K562 (cell line): ENCODE measurements at regions not wholly inside any gene's neighbourhood (a gene's known extent, or its start where the extent isn't known, plus 50 kb on each side); places are given as distances from the start of the nearest gene placed in this dataset.

Source experiments
- ATAC-seq: fragments of 200-7000 bp; cut with Tn5 transposase; 3 replicates; pipeline ENCODE4 v1.9.1; 2020; ENCODE audit warnings: moderate library complexity
- BruUV-seq: library from RNA; stranded (reverse); fragments of 400-500 nt; replicated peaks from 2 replicates; lab custom pipeline; 2021; lab: Mats Ljungman, UMichigan
- CTCF ChIA-PET: fragments of 300-600 bp; formaldehyde crosslinking; extraction: SDS; loops from one replicate; lab custom pipeline; 2021; ENCODE audit warnings: low intra/inter-chr PET ratio; lab: Yijun Ruan, JAX
- POLR2A ChIA-PET: fragments of 300-600, 350-650 bp; sonication (Branson Sonifier 250); formaldehyde crosslinking; extraction: SDS; loops from one replicate; lab custom pipeline; 2021; ENCODE audit warnings: antibody characterized with exemption, inconsistent platforms; lab: Yijun Ruan, JAX
- DNase-seq, 4 experiments: peaks; one replicate each; pipeline versions ENCODE4 v3.0.0 to v3.0.0-alpha.2; 2011 to 2018; ENCODE audit warnings: low spot score in 3 of 4, mixed read lengths in 3 of 4; ENCODE audit errors: extremely low read depth in 1 of 4
- FAIRE-seq: peaks from 2 replicates; lab custom pipeline; 2011; peaks lifted over from hg19 to GRCh38; lab: Jason Lieb, UNC
- H2AFZ ChIP-seq: 2 replicates; pipeline ENCODE4 v1.6.0; 2011; ENCODE audit warnings: low read depth, low read length, control low read depth, inconsistent platforms
- H3K27ac ChIP-seq: fragments of 200-600 bp; 3 replicates; pipeline ENCODE4 v1.8.0; 2011; ENCODE audit warnings: low read depth, mild to moderate bottlenecking, control low read depth, inconsistent platforms, low read length, moderate library complexity, mixed read lengths; ENCODE audit errors: extremely low read depth
- H3K27me3 ChIP-seq, 2 experiments: fragments of 300-600 bp in 1 of 2; 2 replicates in 1 of 2; 3 replicates in 1 of 2; pipeline versions ENCODE4 v1.6.0 to v1.8.0; 2011; ENCODE audit warnings: inconsistent platforms in 2 of 2, low read length in 2 of 2, mild to moderate bottlenecking in 1 of 2, mixed read lengths in 1 of 2, moderate library complexity in 1 of 2; ENCODE audit not compliant: control insufficient read depth in 2 of 2, insufficient read depth in 2 of 2
- H3K36me3 ChIP-seq: fragments of 300-600 bp; 3 replicates; pipeline ENCODE4 v1.8.0; 2011; ENCODE audit warnings: mild to moderate bottlenecking, low read length, inconsistent platforms; ENCODE audit not compliant: control insufficient read depth, insufficient read depth
- H3K4me1 ChIP-seq, 2 experiments: fragments of 200-600 bp in 1 of 2; replicated peaks in 1 of 2; 2 replicates in 1 of 2; 3 replicates in 1 of 2; pipeline versions ENCODE4 v1.5.1 to v1.8.0; 2011; ENCODE audit warnings: inconsistent platforms in 2 of 2, low read length in 2 of 2, mild to moderate bottlenecking in 1 of 2, mixed read lengths in 1 of 2, moderate library complexity in 1 of 2; ENCODE audit not compliant: control insufficient read depth in 2 of 2, insufficient read depth in 2 of 2
- H3K4me2 ChIP-seq: 2 replicates; pipeline ENCODE4 v1.6.1; 2011; ENCODE audit warnings: low read length, control low read depth, inconsistent platforms, mixed read lengths; ENCODE audit not compliant: insufficient read depth
- H3K4me3 ChIP-seq: fragments of 200-600 bp; sonication (generic), shearing (Covaris generic); 2 replicates; pipeline ENCODE4 v1.5.1; 2016; ENCODE audit warnings: control low read depth, inconsistent platforms
- H3K79me2 ChIP-seq: fragments of 200-600 bp; 3 replicates; pipeline ENCODE4 v1.8.0; 2011; ENCODE audit warnings: low read length, inconsistent platforms; ENCODE audit not compliant: control insufficient read depth, insufficient read depth
- H3K9ac ChIP-seq, 2 experiments: 2 replicates each; pipeline versions ENCODE4 v1.6.0 to v1.6.1; 2011; ENCODE audit warnings: low read depth in 2 of 2, low read length in 2 of 2, control low read depth in 1 of 2, inconsistent platforms in 1 of 2, mild to moderate bottlenecking in 1 of 2, mixed read lengths in 1 of 2; ENCODE audit not compliant: insufficient read depth in 1 of 2
- H3K9me1 ChIP-seq: one replicate; pipeline ENCODE4 v1.6.0; 2011; ENCODE audit warnings: inconsistent platforms, mild to moderate bottlenecking, low read length, moderate library complexity; ENCODE audit not compliant: control insufficient read depth, insufficient read depth
- H3K9me3 ChIP-seq: replicated peaks from 2 replicates; pipeline ENCODE4 v1.5.1; 2011; ENCODE audit warnings: low read depth, low read length, inconsistent platforms; ENCODE audit not compliant: control insufficient read depth, insufficient read depth
- H4K20me1 ChIP-seq: replicated peaks from 2 replicates; pipeline ENCODE4 v1.6.1; 2011; ENCODE audit warnings: low read length, inconsistent platforms, mixed read lengths; ENCODE audit not compliant: control insufficient read depth, insufficient read depth
- CBFB ChIP-seq: sonication (generic); formaldehyde crosslinking; IDR thresholded peaks from 2 replicates; pipeline ENCODE4 v1.4.0; 2020; ENCODE audit warnings: mild to moderate bottlenecking, missing genetic modification reagents
- EGR1 ChIP-seq: fragments of 450-650 bp; conservative IDR thresholded peaks from 2 replicates; pipeline ENCODE4 v1.6.1; 2017; ENCODE audit warnings: mild to moderate bottlenecking
- ELF4 ChIP-seq: fragments of 450-650 bp; formaldehyde crosslinking; IDR thresholded peaks from 2 replicates; pipeline ENCODE4 v1.4.0; 2022; ENCODE audit warnings: missing genetic modification characterization
- EP400 ChIP-seq: fragments of 450-650 bp; IDR thresholded peaks from 2 replicates; pipeline ENCODE4 v1.6.1; 2017; ENCODE audit warnings: antibody characterized with exemption, mild to moderate bottlenecking, moderate library complexity
- FOSL1 ChIP-seq: fragments of 200-800 bp; sonication (Bioruptor generic); conservative IDR thresholded peaks from 2 replicates; pipeline ENCODE4 v1.6.1; 2016; ENCODE audit warnings: missing genetic modification characterization, missing compliant biosample characterization
- HMG20B ChIP-seq: fragments of 250-450 bp; sonication (Bioruptor Pico); IDR thresholded peaks from 2 replicates; pipeline ENCODE4 v1.5.0; 2021; ENCODE audit warnings: mild to moderate bottlenecking
- MXI1 ChIP-seq: IDR thresholded peaks from 2 replicates; pipeline ENCODE4 v1.6.1; 2011; ENCODE audit warnings: low read depth, mild to moderate bottlenecking, improper control_type of control experiment, low read length
- NEUROD1 ChIP-seq: fragments of 150-350 bp; IDR thresholded peaks from 2 replicates; pipeline ENCODE4 v1.6.1; 2014; ENCODE audit warnings: borderline replicate concordance, low read length, low read depth; ENCODE audit not compliant: partially characterized antibody
- PRPF4 ChIP-seq: fragments of 200-400 bp; formaldehyde crosslinking; IDR thresholded peaks from one replicate; pipeline ENCODE4 v1.6.1; 2017; ENCODE audit warnings: low read length, low read depth, mild to moderate bottlenecking; ENCODE audit not compliant: insufficient read depth, poor library complexity, severe bottlenecking
- SREBF2 ChIP-seq: sonication (generic); formaldehyde crosslinking; IDR thresholded peaks from 2 replicates; pipeline ENCODE4 v1.4.0; 2020; ENCODE audit warnings: mild to moderate bottlenecking, missing genetic modification reagents
- SRSF3 ChIP-seq: fragments of 200-400 bp; formaldehyde crosslinking; IDR thresholded peaks from 2 replicates; pipeline ENCODE4 v1.6.1; 2016; ENCODE audit warnings: mild to moderate bottlenecking, low read length, moderate library complexity; ENCODE audit not compliant: insufficient read depth
- VEZF1 ChIP-seq: fragments of 200-800 bp; sonication (Bioruptor generic); IDR thresholded peaks from 2 replicates; pipeline ENCODE4 v1.6.1; 2017; ENCODE audit warnings: missing genetic modification characterization, missing compliant biosample characterization
- ZNF140 ChIP-seq: fragments of 250-450 bp; sonication (Bioruptor Pico); IDR thresholded peaks from 2 replicates; pipeline ENCODE4 v1.8.0; 2021; ENCODE audit warnings: moderate library complexity, mild to moderate bottlenecking, inconsistent platforms
- ZNF384 ChIP-seq: IDR thresholded peaks from 2 replicates; pipeline ENCODE4 v1.6.1; 2012; ENCODE audit warnings: low read depth, low read length, improper control_type of control experiment
- ZNF639 ChIP-seq, 2 experiments: fragments of 200-800 bp in 1 of 2; sonication (Bioruptor generic) in 1 of 2; sonication (generic) in 1 of 2; formaldehyde crosslinking in 1 of 2; IDR thresholded peaks in 1 of 2; conservative IDR thresholded peaks in 1 of 2; 2 replicates each; pipeline versions ENCODE4 v1.5.0 to v1.6.1; 2016 to 2020; ENCODE audit warnings: missing compliant biosample characterization in 1 of 2, missing genetic modification characterization in 1 of 2, missing genetic modification reagents in 1 of 2
- ZNF668 ChIP-seq: fragments of 250-450 bp; sonication (Bioruptor Pico); IDR thresholded peaks from 2 replicates; pipeline ENCODE4 v1.8.0; 2022; ENCODE audit warnings: mild to moderate bottlenecking, inconsistent platforms
- WGBS: fragments of 100-300 bp; shearing (Covaris generic); methylation state at CpG from one replicate; pipeline ENCODE4 v1.1.6; 2016; ENCODE audit warnings: low coverage, mixed read lengths; ENCODE audit not compliant: insufficient coverage; ENCODE audit errors: missing lambda C conversion rate; 5-methylcytosine and 5-hydroxymethylcytosine counted together
- in situ Hi-C: fragments of 300-500 bp; cut with MboI; formaldehyde crosslinking; loops from 4 replicates; pipeline ENCODE4 v1.15.0; 2018; ENCODE audit warnings: inconsistent platforms, mixed read lengths
- intact Hi-C: fragments of 100-400 bp; cut with micrococcal nuclease; formaldehyde crosslinking; loops from 2 replicates; pipeline ENCODE4 v1.14.2; 2022
- TF ChIP-seq, protein P1 (sequence below): fragments of 250-450 bp; sonication (Bioruptor Pico); IDR thresholded peaks from 2 replicates; pipeline ENCODE4 v1.5.0; 2022; ENCODE audit warnings: mild to moderate bottlenecking

GRCh38 chr18:37724206-37724605, 158.6 kb upstream of the CELF4 start:
- 3% methylated on average over 4 of the region's 4 CpGs for WGBS
- Histone ChIP-seq H3K4me1 (no peaks in the 10 kb centered on the region), H3K9ac (no peak overlapping the region)
- TF ChIP-seq ZNF668 (CRISPR knock-in tag) (no peak), EP400 (no peak), MXI1 (no peak), HMG20B (CRISPR knock-in tag) (no peak), FOSL1 (tag) (no peak), ZNF639 (CRISPR knock-in tag; conservative IDR thresholded peaks at IDR 0.05 in 1 of 2, IDR thresholded peaks at IDR 0.05 in 1 of 2) (no peak), ZNF384 (no peak), SREBF2 (CRISPR knock-in tag) (no peak), PRPF4 (no peak), CBFB (no peak), NEUROD1 (no peak), VEZF1 (no peak), ZNF140 (CRISPR knock-in tag) (no peak), ELF4 (CRISPR knock-in tag) (no peak), SRSF3 (no peak), EGR1 (no peak)
- TF ChIP-seq, protein P1, sequence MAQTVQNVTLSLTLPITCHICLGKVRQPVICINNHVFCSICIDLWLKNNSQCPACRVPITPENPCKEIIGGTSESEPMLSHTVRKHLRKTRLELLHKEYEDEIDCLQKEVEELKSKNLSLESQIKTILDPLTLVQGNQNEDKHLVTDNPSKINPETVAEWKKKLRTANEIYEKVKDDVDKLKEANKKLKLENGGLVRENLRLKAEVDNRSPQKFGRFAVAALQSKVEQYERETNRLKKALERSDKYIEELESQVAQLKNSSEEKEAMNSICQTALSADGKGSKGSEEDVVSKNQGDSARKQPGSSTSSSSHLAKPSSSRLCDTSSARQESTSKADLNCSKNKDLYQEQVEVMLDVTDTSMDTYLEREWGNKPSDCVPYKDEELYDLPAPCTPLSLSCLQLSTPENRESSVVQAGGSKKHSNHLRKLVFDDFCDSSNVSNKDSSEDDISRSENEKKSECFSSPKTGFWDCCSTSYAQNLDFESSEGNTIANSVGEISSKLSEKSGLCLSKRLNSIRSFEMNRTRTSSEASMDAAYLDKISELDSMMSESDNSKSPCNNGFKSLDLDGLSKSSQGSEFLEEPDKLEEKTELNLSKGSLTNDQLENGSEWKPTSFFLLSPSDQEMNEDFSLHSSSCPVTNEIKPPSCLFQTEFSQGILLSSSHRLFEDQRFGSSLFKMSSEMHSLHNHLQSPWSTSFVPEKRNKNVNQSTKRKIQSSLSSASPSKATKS, result no peak

More at GRCh38 chr18:37724206-37724605, 158.6 kb upstream of the CELF4 start:
- Histone ChIP-seq H3K27ac (no peak overlapping the region), H2AFZ (no peak overlapping the region), H3K9me1 (no peaks in the 10 kb centered on the region), H3K36me3 (no peaks in the 10 kb centered on the region), H3K4me2 (no peak overlapping the region), H3K9me3 (no peaks in the 10 kb centered on the region), H3K4me3 (no peak overlapping the region), H3K79me2 (no peaks in the 10 kb centered on the region), H3K27me3 (no peaks in the 10 kb centered on the region), H4K20me1 (no peaks in the 10 kb centered on the region)
- ATAC-seq (no peak), DNase-seq (no peak), FAIRE-seq (no peak)
- in situ Hi-C loops (no loop called here), intact Hi-C loops (no loop called here)
- POLR2A ChIA-PET, result no interaction called here
- no TSS peak for BruUV-seq
- CTCF ChIA-PET, result no interaction called here
